Fibroblast of lung (primary cell): ENCODE measurements at regions not wholly inside any gene's neighbourhood (a gene's known extent, or its start where the extent isn't known, plus 50 kb on each side); places are given as distances from the start of the nearest gene placed in this dataset.

Experiments
- DNase-seq, 2 donors: peaks; one replicate each; pipeline versions ENCODE4 v3.0.0 to v3.0.0-alpha.2; 2010; ENCODE audit warnings: low read depth in 2 of 2
- H2AFZ ChIP-seq: 2 replicates; pipeline ENCODE4 v1.5.1; 2012; ENCODE audit warnings: low read length, control low read depth, inconsistent platforms
- H3K27ac ChIP-seq: 2 replicates; pipeline ENCODE4 v1.5.1; 2011; ENCODE audit warnings: low read length, control low read depth; ENCODE audit not compliant: insufficient read depth
- H3K27me3 ChIP-seq: 2 replicates; pipeline ENCODE4 v1.5.1; 2011; ENCODE audit warnings: mild to moderate bottlenecking, low read length; ENCODE audit not compliant: control insufficient read depth, insufficient read depth
- H3K36me3 ChIP-seq: 2 replicates; pipeline ENCODE4 v1.5.1; 2011; ENCODE audit warnings: low read length; ENCODE audit not compliant: control insufficient read depth, insufficient read depth
- H3K4me1 ChIP-seq: 2 replicates; pipeline ENCODE4 v1.5.1; 2011; ENCODE audit warnings: low read length; ENCODE audit not compliant: control insufficient read depth, insufficient read depth; ENCODE audit errors: extremely low read depth
- H3K4me2 ChIP-seq: 2 replicates; pipeline ENCODE4 v1.5.1; 2011; ENCODE audit warnings: low read length, control low read depth; ENCODE audit not compliant: insufficient read depth; ENCODE audit errors: extremely low read depth
- H3K4me3 ChIP-seq, 4 experiments: fragments of 200-600 bp in 1 of 4; sonication (generic) in 1 of 4; replicated peaks in 1 of 4; 2 replicates each; pipeline ENCODE4 v1.5.1; 2011 to 2016; ENCODE audit warnings: low read length in 4 of 4, low read depth in 3 of 4, mild to moderate bottlenecking in 3 of 4, control low read depth in 2 of 4, inconsistent platforms in 1 of 4, mixed read lengths in 1 of 4; ENCODE audit not compliant: insufficient read depth in 1 of 4; ENCODE audit errors: control extremely low read depth in 1 of 4
- H3K79me2 ChIP-seq: 2 replicates; pipeline ENCODE4 v1.5.1; 2012; ENCODE audit warnings: mild to moderate bottlenecking, low read length, inconsistent platforms; ENCODE audit not compliant: control insufficient read depth, insufficient read depth
- H3K9ac ChIP-seq: 2 replicates; pipeline ENCODE4 v1.5.1; 2011; ENCODE audit warnings: mild to moderate bottlenecking, low read length, control low read depth; ENCODE audit not compliant: insufficient read depth
- H3K9me3 ChIP-seq: 2 replicates; pipeline ENCODE4 v1.5.1; 2012; ENCODE audit warnings: low read depth, low read length; ENCODE audit not compliant: control insufficient read depth, insufficient read depth
- H4K20me1 ChIP-seq: 2 replicates; pipeline ENCODE4 v1.5.1; 2011; ENCODE audit warnings: low read length; ENCODE audit not compliant: control insufficient read depth, insufficient read depth; ENCODE audit errors: extremely low read depth
- CTCF ChIP-seq, 2 donors: IDR thresholded peaks in 1 of 2; conservative IDR thresholded peaks in 1 of 2; 1 replicate in 1 of 2; 2 replicates in 1 of 2; pipeline ENCODE4 v1.5.1; 2011 to 2012; ENCODE audit warnings: low read length in 2 of 2, control low read depth in 1 of 2, inconsistent platforms in 1 of 2, low read depth in 1 of 2, mild to moderate bottlenecking in 1 of 2
- EZH2 ChIP-seq: IDR thresholded peaks from 2 replicates; pipeline ENCODE4 v1.5.1; 2012; ENCODE audit warnings: low read length, control low read depth, mild to moderate bottlenecking; ENCODE audit errors: missing control alignments

- H3K9ac ChIP-seq: no peak overlapping the region
- H2AFZ ChIP-seq: no peak overlapping the region
- DNase-seq: no peak
- no peaks in the 10 kb centered on the region for H3K9me3 ChIP-seq
- no peaks in the 10 kb centered on the region for H4K20me1 ChIP-seq
- H3K27ac ChIP-seq: no peak overlapping the region
- H3K4me3 ChIP-seq: no peak overlapping the region
- no peaks in the 10 kb centered on the region for H3K36me3 ChIP-seq
- peak overlapping the region; percentile 29 for H3K4me2 ChIP-seq
- TF ChIP-seq EZH2 (no peak), CTCF (conservative IDR thresholded peaks at IDR 0.05 in 1 of 2, IDR thresholded peaks at IDR 0.05 in 1 of 2; ENCODE audit: low read depth in 1 of 2, low read length in 2 of 2) (no peak)
- H3K79me2 ChIP-seq: no peaks in the 10 kb centered on the region
- no peaks in the 10 kb centered on the region for H3K27me3 ChIP-seq
- H3K4me1 ChIP-seq: no peaks in the 10 kb centered on the region
Measured at GRCh38 chr13:82654143-82654542, 1228.1 kb downstream of the SLITRK1 start.

GRCh38 chr13:82647540-82647939, 1234.7 kb downstream of the SLITRK1 start:
- Histone ChIP-seq H3K79me2 (no peaks in the 10 kb centered on the region), H3K36me3 (no peaks in the 10 kb centered on the region), H3K4me3 (no peak overlapping the region), H3K9ac (no peak overlapping the region), H2AFZ (no peak overlapping the region), H3K4me1 (no peaks in the 10 kb centered on the region), H3K4me2 (no peak overlapping the region), H3K9me3 (no peaks in the 10 kb centered on the region), H4K20me1 (no peaks in the 10 kb centered on the region), H3K27me3 (no peaks in the 10 kb centered on the region), H3K27ac (no peak overlapping the region)
- DNase-seq: no peak
- TF ChIP-seq CTCF (conservative IDR thresholded peaks at IDR 0.05 in 1 of 2, IDR thresholded peaks at IDR 0.05 in 1 of 2; ENCODE audit: low read depth in 1 of 2, low read length in 2 of 2): no peak
- TF ChIP-seq EZH2: no peak

GRCh38 chr13:82636119-82636518, 1246.2 kb downstream of the SLITRK1 start:
- no peak overlapping the region for H3K27ac ChIP-seq
- H3K4me1 ChIP-seq: no peaks in the 10 kb centered on the region
- H3K4me3 ChIP-seq: no peak overlapping the region
- H3K4me2 ChIP-seq: no peak overlapping the region
- H3K9me3 ChIP-seq: no peaks in the 10 kb centered on the region
- TF ChIP-seq CTCF (conservative IDR thresholded peaks at IDR 0.05 in 1 of 2, IDR thresholded peaks at IDR 0.05 in 1 of 2; ENCODE audit: low read depth in 1 of 2, low read length in 2 of 2) (no peak), EZH2 (no peak)
- H3K27me3 ChIP-seq: no peaks in the 10 kb centered on the region
- no peaks in the 10 kb centered on the region for H3K79me2 ChIP-seq
- no peak overlapping the region for H2AFZ ChIP-seq
- H3K9ac ChIP-seq: no peak overlapping the region
- no peaks in the 10 kb centered on the region for H3K36me3 ChIP-seq
- DNase-seq: peak; percentile 2 to 60
- no peaks in the 10 kb centered on the region for H4K20me1 ChIP-seq
